ENCODE measurements at regions not wholly inside any gene's neighbourhood (a gene's known extent, or its start where the extent isn't known, plus 50 kb on each side); places are given as distances from the start of the nearest gene placed in this dataset.
A peak's percentile ranks its signal among the peaks of the same experiment; 100 is the strongest.

GRCh38 chr12:125856896-125857295 is 791.7 kb downstream of the AACS start:
- Histone ChIP-seq H3K4me1 (ENCODE audit: insufficient read depth) (no peaks in the 10 kb centered on the region), H3K27ac (ENCODE audit: low read depth) (no peak overlapping the region), H3K9me2 (ENCODE audit: insufficient read depth) (no peaks in the 10 kb centered on the region), H2AFZ (no peak overlapping the region), H3K36me3 (ENCODE audit: insufficient read depth) (no peaks in the 10 kb centered on the region), H3K79me2 (replicated peaks; ENCODE audit: insufficient read depth) (no peaks in the 10 kb centered on the region), H3F3A (replicated peaks; ENCODE audit: low read depth) (no peaks in the 10 kb centered on the region), H4K20me1 (replicated peaks; ENCODE audit: insufficient read depth) (no peaks in the 10 kb centered on the region), H3K27me3 (ENCODE audit: insufficient read depth) (no peaks in the 10 kb centered on the region), H3K4me2 (no peak overlapping the region), H3K4me3 (no peak overlapping the region)
- peak; percentile 8 to 29; a peak in 2 of 4 replicates for TF ChIP-seq CTCF (conservative IDR thresholded peaks at IDR 0.05; ENCODE audit: low read depth in 2 of 2)
- no peak for TF ChIP-seq ZNF331 (CRISPR knock-in tag; IDR thresholded peaks at IDR 0.05; ENCODE audit: low read depth)
- Mint-ChIP-seq H3K4me3 (no peak overlapping the region), H3K4me1 (no peaks in the 10 kb centered on the region), H3K36me3 (ENCODE audit: low read depth) (peaks cover 31% of the 10 kb centered on the region), H3K9me3 (peaks cover 91% of the 10 kb centered on the region), H3K27ac (no peak overlapping the region), H3K27me3 (ENCODE audit: insufficient read depth, low read depth, poor library complexity) (no peaks in the 10 kb centered on the region)
- ATAC-seq (no peak), DNase-seq (ENCODE audit: low spot score) (peak; percentile 21)

GRCh38 chr12:125860672-125861288 is 795.5 kb downstream of the AACS start:
- H4K20me1 ChIP-seq (replicated peaks; ENCODE audit: insufficient read depth), result no peaks in the 10 kb centered on the region
- no peak overlapping the region for H3K4me3 ChIP-seq
- no peak overlapping the region for H3K27ac Mint-ChIP-seq
- no peak for ATAC-seq
- H3K4me3 Mint-ChIP-seq, result no peak overlapping the region
- H3K27me3 ChIP-seq (ENCODE audit: insufficient read depth), result no peaks in the 10 kb centered on the region
- no peak for DNase-seq (ENCODE audit: low spot score)
- H2AFZ ChIP-seq, result no peak overlapping the region
- peaks cover 3% of the 10 kb centered on the region; the same call in 1 of the 2 replicates for H3K9me2 ChIP-seq (ENCODE audit: insufficient read depth)
- H3K36me3 Mint-ChIP-seq (ENCODE audit: low read depth), result peaks cover 29% of the 10 kb centered on the region
- H3K27ac ChIP-seq (ENCODE audit: low read depth), result no peak overlapping the region
- H3K36me3 ChIP-seq (ENCODE audit: insufficient read depth), result no peaks in the 10 kb centered on the region
- H3K9me3 Mint-ChIP-seq, result peaks cover 91% of the 10 kb centered on the region
- no peaks in the 10 kb centered on the region for H3K4me1 Mint-ChIP-seq
- no peak for TF ChIP-seq EZH2 (IDR thresholded peaks at IDR 0.05; ENCODE audit: low read depth, unreplicated experiment)
- no peaks in the 10 kb centered on the region for H3K4me1 ChIP-seq (ENCODE audit: insufficient read depth)
- no peaks in the 10 kb centered on the region for H3F3A ChIP-seq (replicated peaks; ENCODE audit: low read depth)
- no peak overlapping the region for H3K4me2 ChIP-seq
- H3K79me2 ChIP-seq (replicated peaks; ENCODE audit: insufficient read depth), result no peaks in the 10 kb centered on the region
- H3K27me3 Mint-ChIP-seq (ENCODE audit: insufficient read depth, low read depth, poor library complexity), result peaks cover 6% of the 10 kb centered on the region

- no peak overlapping the region for H3K27ac Mint-ChIP-seq
- DNase-seq (ENCODE audit: low spot score) (peak; percentile 23), ATAC-seq (no peak)
- TF ChIP-seq CTCF (conservative IDR thresholded peaks at IDR 0.05; ENCODE audit: low read depth in 2 of 2) (no peak), NANOG (IDR thresholded peaks at IDR 0.05; ENCODE audit: borderline replicate concordance) (no peak), EZH2 (IDR thresholded peaks at IDR 0.05; ENCODE audit: low read depth, unreplicated experiment) (no peak), STAT1 (IDR thresholded peaks at IDR 0.05; ENCODE audit: unreplicated experiment) (no peak), JUNB (IDR thresholded peaks at IDR 0.05; ENCODE audit: unreplicated experiment) (no peak), POLR2AphosphoS5 (IDR thresholded peaks at IDR 0.05; ENCODE audit: low read depth) (no peak), CREB1 (CRISPR knock-in tag; IDR thresholded peaks at IDR 0.05; ENCODE audit: low read depth) (no peak)
Observed at GRCh38 chr12:125861299-125862281, 796.4 kb downstream of the AACS start.

More at GRCh38 chr12:125861299-125862281, 796.4 kb downstream of the AACS start:
- Mint-ChIP-seq H3K4me3 (no peak overlapping the region), H3K27me3 (ENCODE audit: insufficient read depth, low read depth, poor library complexity) (peaks cover 6% of the 10 kb centered on the region), H3K9me3 (peaks cover 91% of the 10 kb centered on the region), H3K4me1 (no peaks in the 10 kb centered on the region), H3K36me3 (ENCODE audit: low read depth) (peaks cover 29% of the 10 kb centered on the region)
- Histone ChIP-seq H3K4me2 (no peak overlapping the region), H3K36me3 (ENCODE audit: insufficient read depth) (no peaks in the 10 kb centered on the region), H3F3A (replicated peaks; ENCODE audit: low read depth) (no peaks in the 10 kb centered on the region), H3K4me1 (ENCODE audit: insufficient read depth) (no peaks in the 10 kb centered on the region), H3K27ac (ENCODE audit: low read depth) (no peak overlapping the region), H4K20me1 (replicated peaks; ENCODE audit: insufficient read depth) (no peaks in the 10 kb centered on the region), H3K4me3 (no peak overlapping the region), H3K9me2 (ENCODE audit: insufficient read depth) (peaks cover 3% of the 10 kb centered on the region; the same call in 1 of the 2 replicates), H3K79me2 (replicated peaks; ENCODE audit: insufficient read depth) (no peaks in the 10 kb centered on the region), H2AFZ (no peak overlapping the region), H3K27me3 (ENCODE audit: insufficient read depth) (no peaks in the 10 kb centered on the region)
